Parathyroid adenoma (tissue), 2 donors: ENCODE measurements at regions not wholly inside any gene's neighbourhood (a gene's known extent, or its start where the extent isn't known, plus 50 kb on each side); places are given as distances from the start of the nearest gene placed in this dataset.

Source experiments
- H2AFZ ChIP-seq: fragments of 300-600 bp; sonication (generic); one replicate; pipeline ENCODE4 v1.7.0; 2017; ENCODE audit warnings: antibody characterized with exemption, mild to moderate bottlenecking
- H3K27ac ChIP-seq: fragments of 300-600 bp; sonication (generic); one replicate; pipeline ENCODE4 v1.7.0; 2017
- H3K27me3 ChIP-seq: fragments of 300-600 bp; sonication (generic); one replicate; pipeline ENCODE4 v1.7.0; 2017; ENCODE audit warnings: low read length; ENCODE audit not compliant: control insufficient read depth, insufficient read depth
- H3K36me3 ChIP-seq: fragments of 300-600 bp; sonication (generic); one replicate; pipeline ENCODE4 v1.7.0; 2017; ENCODE audit warnings: low read length; ENCODE audit not compliant: control insufficient read depth, insufficient read depth
- H3K4me1 ChIP-seq: fragments of 300-600 bp; sonication (generic); one replicate; pipeline ENCODE4 v1.7.0; 2017; ENCODE audit warnings: control low read depth
- H3K4me2 ChIP-seq: fragments of 300-600 bp; sonication (generic); one replicate; pipeline ENCODE4 v1.7.0; 2017; ENCODE audit warnings: low read length
- H3K4me3 ChIP-seq: fragments of 300-600 bp; sonication (generic); one replicate; pipeline ENCODE4 v1.7.0; 2017; ENCODE audit warnings: low read depth, low read length
- H3K79me2 ChIP-seq: fragments of 300-600 bp; sonication (generic); one replicate; pipeline ENCODE4 v1.7.0; 2017; ENCODE audit warnings: control low read depth
- H3K9ac ChIP-seq: fragments of 300-600 bp; sonication (generic); one replicate; pipeline ENCODE4 v1.7.0; 2017; ENCODE audit warnings: mild to moderate bottlenecking
- H3K9me3 ChIP-seq: fragments of 300-600 bp; sonication (generic); one replicate; pipeline ENCODE4 v1.7.0; 2017; ENCODE audit warnings: low read length; ENCODE audit not compliant: control insufficient read depth
- TF ChIP-seq, protein P1 (sequence below): fragments of 300-600 bp; sonication (generic); IDR thresholded peaks from one replicate; pipeline ENCODE4 v1.7.0; 2017; ENCODE audit warnings: antibody characterized with exemption, mild to moderate bottlenecking
- donor health status: primary hyperparathyroidism.

- TF ChIP-seq, protein P1, sequence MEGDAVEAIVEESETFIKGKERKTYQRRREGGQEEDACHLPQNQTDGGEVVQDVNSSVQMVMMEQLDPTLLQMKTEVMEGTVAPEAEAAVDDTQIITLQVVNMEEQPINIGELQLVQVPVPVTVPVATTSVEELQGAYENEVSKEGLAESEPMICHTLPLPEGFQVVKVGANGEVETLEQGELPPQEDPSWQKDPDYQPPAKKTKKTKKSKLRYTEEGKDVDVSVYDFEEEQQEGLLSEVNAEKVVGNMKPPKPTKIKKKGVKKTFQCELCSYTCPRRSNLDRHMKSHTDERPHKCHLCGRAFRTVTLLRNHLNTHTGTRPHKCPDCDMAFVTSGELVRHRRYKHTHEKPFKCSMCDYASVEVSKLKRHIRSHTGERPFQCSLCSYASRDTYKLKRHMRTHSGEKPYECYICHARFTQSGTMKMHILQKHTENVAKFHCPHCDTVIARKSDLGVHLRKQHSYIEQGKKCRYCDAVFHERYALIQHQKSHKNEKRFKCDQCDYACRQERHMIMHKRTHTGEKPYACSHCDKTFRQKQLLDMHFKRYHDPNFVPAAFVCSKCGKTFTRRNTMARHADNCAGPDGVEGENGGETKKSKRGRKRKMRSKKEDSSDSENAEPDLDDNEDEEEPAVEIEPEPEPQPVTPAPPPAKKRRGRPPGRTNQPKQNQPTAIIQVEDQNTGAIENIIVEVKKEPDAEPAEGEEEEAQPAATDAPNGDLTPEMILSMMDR: no peak
- no peak overlapping the region for H3K4me3 ChIP-seq
- no peak overlapping the region for H3K27ac ChIP-seq
- no peaks in the 10 kb centered on the region for H3K36me3 ChIP-seq
- H2AFZ ChIP-seq: no peak overlapping the region
- no peak overlapping the region for H3K9ac ChIP-seq
- no peaks in the 10 kb centered on the region for H3K27me3 ChIP-seq
- H3K79me2 ChIP-seq: no peaks in the 10 kb centered on the region
- H3K4me1 ChIP-seq: no peaks in the 10 kb centered on the region
- no peaks in the 10 kb centered on the region for H3K9me3 ChIP-seq
- no peak overlapping the region for H3K4me2 ChIP-seq
Observed at GRCh38 chr3:79930196-79930595, 162.4 kb upstream of the ROBO1 start.

DNA sequence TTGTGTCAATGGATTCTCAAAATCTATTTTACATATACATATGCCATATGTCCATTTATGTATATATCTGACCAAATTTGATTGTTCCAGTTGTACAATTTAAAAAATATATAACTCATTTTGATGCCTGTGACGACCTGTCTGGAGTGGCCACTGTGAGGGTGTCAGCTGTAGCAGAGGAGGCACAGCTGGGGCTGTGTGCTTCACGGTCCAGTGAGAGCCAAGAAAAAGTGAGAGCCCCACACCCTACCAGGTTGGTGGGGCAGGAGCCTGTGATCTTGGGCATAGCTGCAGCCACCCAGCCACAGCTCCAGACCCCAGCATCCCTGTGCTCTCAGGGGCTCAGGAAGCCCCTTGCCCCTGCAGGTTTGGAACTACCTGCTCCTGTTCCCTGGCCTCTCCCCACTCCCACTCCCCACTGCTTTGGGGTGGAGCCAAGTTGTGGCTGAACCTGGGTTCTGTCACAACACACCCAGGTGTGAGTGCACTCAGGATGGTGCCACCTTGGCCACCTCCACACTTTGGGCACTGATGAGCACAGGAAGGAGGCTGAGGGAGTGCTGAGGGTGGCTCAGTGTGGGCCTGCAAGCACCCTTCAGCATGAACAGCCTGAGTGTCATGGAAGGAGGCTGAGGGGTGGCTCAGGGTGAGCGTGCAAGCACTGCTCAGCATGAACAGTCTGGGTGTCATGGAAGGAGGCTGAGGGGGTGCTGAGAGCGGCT lies 161.1 kb upstream of the ROBO1 start:
- Histone ChIP-seq H3K36me3 (no peaks in the 10 kb centered on the region), H3K9me3 (no peaks in the 10 kb centered on the region), H3K79me2 (no peaks in the 10 kb centered on the region), H2AFZ (no peak overlapping the region), H3K9ac (no peak overlapping the region), H3K4me3 (no peak overlapping the region), H3K27me3 (no peaks in the 10 kb centered on the region), H3K4me2 (no peak overlapping the region), H3K27ac (no peak overlapping the region), H3K4me1 (no peaks in the 10 kb centered on the region)
- TF ChIP-seq, protein P1: no peak

DNA sequence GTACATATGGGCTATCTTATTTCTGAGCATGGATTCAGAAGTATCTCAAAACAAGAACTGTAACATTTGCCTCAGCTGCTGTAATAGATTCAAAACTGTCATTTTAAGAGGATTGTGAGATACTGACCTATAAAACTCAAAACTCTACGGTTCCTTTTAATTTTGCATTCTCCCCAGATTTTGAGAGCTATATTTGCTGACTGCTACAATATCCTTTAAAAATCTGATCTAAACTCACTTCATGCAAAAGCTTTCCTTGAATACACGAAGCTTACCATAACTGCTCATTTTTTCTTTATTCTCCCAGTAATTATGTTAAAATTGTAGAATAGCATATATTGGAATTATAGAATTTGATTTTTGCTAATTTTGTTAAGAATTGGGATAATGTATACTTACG lies 158.7 kb upstream of the ROBO1 start:
- Histone ChIP-seq H3K9me3 (no peaks in the 10 kb centered on the region), H2AFZ (no peak overlapping the region), H3K9ac (no peak overlapping the region), H3K27ac (no peak overlapping the region), H3K4me2 (no peak overlapping the region), H3K27me3 (no peaks in the 10 kb centered on the region), H3K36me3 (no peaks in the 10 kb centered on the region), H3K79me2 (no peaks in the 10 kb centered on the region), H3K4me1 (no peaks in the 10 kb centered on the region), H3K4me3 (no peak overlapping the region)
- TF ChIP-seq, protein P1: no peak

GRCh38 chr3:79922633-79923032 lies 154.8 kb upstream of the ROBO1 start:
- no peaks in the 10 kb centered on the region for H3K79me2 ChIP-seq
- H3K27me3 ChIP-seq: no peaks in the 10 kb centered on the region
- no peaks in the 10 kb centered on the region for H3K9me3 ChIP-seq

More at GRCh38 chr3:79922633-79923032, 154.8 kb upstream of the ROBO1 start:
- H3K36me3 ChIP-seq: no peaks in the 10 kb centered on the region
- H3K4me1 ChIP-seq: no peaks in the 10 kb centered on the region
- H3K4me2 ChIP-seq: no peak overlapping the region
- no peak overlapping the region for H3K27ac ChIP-seq
- no peak overlapping the region for H2AFZ ChIP-seq
- no peak overlapping the region for H3K4me3 ChIP-seq
- H3K9ac ChIP-seq: no peak overlapping the region
- TF ChIP-seq, protein P1: no peak
